Medulla oblongata (tissue), 1 donor: ENCODE measurements at regions not wholly inside any gene's neighbourhood (a gene's known extent, or its start where the extent isn't known, plus 50 kb on each side); places are given as distances from the start of the nearest gene placed in this dataset.
"Not testable (repeated sequence)": the region's sequence is repeated elsewhere in the genome, so short reads cannot be mapped to it uniquely, and the experiment has no call there.

ENCODE experiments used
- DNase-seq: peaks from one replicate; pipeline ENCODE4 v3.0.0-alpha.2; 2015; ENCODE audit errors: extremely low spot score

DNA sequence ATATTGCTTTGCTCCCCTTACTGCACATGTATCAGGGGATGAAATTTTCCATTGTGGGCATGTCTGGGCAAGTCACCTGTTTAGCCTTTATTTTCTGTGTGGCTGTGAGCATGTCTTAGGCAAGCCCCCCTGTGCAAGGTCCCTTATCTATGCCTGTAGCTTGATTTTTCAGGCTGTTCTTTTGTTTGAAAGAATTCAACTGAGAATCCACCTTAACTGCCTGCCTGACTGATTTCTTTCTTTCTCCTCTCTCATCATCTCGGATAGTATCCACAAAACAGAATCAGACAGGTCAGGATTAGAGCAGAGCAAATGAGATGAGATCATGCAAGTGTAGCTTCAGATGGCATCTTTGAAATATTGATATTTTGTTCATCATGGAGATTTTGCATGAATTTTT, 1147.5 kb upstream of the ACVR2A start:
- no peak for DNase-seq

DNA sequence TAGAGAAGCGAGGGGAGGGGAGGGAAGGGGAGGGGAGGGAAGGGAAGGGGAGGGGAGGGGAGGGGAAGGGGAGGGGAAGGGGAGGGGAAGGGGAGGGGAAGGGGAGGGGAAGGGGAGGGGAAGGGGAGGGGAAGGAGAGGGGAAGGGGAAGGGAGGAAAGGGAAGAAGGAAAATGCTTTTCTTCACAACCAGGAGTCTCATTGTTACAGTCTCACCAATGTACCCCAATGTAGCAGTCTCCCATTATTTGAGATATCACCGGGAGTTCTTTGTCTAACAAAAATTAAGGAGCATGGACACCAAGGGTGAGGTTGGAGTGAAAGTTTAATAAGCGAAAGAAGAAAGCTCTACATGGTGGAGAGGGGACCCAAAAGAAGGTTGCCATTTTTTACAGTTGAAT, 1148.0 kb upstream of the ACVR2A start:
- DNase-seq, result not testable (repeated sequence)

DNA sequence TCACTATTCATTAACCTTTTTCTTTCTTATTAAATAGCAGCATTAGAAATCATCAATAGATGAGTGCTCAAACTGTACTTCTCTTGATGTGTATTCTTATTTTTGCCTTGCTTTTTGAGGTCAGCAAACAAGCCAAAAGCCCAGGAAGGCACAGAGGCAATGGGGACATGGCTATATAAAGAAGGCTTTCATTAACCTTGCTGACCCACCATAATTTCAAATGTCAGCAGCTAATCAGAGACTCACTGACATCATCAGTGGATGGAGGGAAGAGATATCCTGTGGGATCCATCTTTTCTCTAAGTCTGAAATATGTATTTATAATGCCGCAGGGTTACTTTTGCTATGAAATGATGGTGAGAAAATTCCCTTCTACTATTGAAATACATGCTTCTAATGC, 1162.8 kb upstream of the ACVR2A start:
- DNase-seq, result no peak

DNA sequence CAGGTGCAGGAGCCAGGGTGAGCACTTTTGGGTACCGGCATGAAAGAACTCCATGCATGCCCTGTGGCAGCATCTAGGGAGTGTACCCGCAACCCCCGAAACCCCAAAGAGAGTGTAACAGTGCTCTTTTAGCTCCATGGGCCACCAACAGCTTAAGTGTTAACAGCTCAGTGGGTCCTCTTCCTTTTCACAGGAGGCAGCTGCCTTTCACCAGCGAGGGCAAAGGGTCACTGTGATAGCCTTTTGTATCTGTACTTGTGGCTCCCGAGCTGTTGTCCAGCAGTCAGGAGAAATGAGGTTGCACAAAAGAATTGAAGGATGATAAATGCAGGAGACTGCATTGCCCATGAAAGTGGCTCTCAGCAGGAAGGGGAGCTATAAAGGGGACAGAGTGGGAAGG, 1166.3 kb upstream of the ACVR2A start:
- DNase-seq, result no peak

DNA sequence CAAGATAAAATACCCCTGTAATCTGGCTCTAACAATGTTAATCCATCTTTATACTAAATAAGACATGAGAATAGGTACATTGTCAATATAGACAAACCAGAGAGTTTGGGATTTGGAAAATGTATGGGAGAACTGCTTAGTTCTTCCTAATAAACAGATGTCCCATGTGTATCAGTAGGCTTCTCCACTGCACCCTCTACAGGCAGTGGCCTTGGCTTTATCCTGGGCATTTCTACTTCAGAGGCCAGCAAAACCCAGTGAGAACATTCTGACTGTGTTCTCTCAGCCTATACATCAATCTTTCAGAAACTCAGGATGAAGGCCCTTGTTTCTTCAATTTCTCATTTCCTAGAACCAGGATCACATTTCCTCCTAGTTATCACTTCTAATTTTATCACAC, 1167.5 kb upstream of the ACVR2A start:
- no peak for DNase-seq

DNA sequence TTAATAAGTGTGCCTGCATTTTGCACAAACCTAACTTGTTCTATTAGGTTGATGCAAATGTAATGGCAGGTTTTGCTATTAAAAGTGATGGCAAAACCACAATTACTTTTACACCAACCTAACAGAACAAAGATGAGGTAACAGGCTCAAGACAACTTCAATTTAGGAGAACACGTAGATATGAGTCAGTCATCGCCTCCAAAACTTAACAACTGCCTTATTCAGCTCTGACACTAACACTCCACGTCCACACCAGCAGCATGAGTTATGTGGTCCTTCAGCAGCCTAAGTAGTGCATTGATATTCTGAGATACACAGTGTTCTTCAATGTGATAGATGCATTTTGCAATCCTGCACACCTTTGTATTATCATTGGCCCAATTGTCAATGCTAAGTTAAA, 1175.1 kb upstream of the ACVR2A start:
- no peak for DNase-seq

DNA sequence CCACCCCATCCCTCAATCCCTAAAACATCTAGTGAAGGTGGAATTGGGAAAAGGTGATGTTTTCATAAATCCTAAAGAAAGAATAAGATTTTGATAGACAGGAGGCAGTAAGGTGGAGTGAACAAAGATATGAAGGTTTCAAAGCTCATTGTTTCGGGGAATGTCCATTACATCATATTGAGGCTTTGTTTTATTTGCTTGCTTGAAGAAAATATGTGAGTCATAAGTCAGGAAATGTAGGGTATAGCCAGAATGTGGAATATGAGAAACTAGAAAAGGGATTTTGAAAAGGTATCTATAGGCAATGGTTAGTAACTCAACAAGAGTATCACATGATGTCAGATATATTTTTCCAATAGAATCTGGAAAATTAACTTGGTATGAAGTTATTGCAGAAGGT, 1178.5 kb upstream of the ACVR2A start:
- no peak for DNase-seq

DNA sequence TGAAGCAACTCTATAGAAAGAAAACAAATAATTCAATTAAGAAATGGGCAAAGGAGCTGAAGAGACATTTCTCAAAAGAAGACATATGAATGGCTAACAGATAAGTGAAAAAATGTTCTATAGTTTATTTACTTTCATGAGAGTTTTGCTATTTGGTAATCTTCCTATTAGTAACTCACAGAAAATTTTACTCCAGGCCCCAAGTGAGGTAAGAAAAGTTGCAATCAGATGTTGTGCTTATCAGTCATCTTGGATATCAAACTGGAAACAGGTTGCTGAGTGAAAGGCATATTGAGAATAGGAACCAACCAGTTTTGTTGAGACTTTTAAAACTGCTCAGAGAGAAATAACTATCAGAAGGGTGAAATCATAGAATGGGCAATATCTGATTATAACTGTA, 1179.0 kb upstream of the ACVR2A start:
- no peak for DNase-seq

DNA sequence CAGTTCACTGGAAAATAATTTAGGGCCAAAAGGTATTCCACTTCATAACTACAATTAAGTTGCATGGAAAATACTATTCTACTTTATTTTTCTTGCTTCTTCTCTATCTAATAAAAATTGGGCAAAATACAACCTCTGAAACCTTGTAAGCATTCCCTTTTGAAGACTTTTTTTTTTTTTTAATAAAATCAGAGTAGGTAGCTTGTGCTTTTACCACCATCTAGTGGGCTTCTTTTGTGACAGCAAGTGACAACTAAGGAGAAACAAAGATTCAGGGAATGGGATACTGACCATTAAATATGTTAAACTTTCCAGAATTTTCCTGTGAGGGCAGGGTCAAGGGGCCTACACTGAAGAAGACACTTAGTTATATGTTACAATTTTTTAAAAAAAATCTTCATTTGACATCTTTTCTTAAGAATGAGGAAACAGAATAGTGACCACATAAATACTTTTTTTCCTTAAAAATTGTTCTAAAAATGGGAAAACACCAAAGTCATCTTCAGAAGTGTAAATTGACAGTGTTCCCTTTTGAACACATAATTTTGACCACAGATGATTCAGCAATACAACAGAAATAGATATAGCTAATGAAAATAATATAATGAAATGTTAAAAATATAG, 1183.2 kb upstream of the ACVR2A start:
- peak; percentile 44 for DNase-seq

DNA sequence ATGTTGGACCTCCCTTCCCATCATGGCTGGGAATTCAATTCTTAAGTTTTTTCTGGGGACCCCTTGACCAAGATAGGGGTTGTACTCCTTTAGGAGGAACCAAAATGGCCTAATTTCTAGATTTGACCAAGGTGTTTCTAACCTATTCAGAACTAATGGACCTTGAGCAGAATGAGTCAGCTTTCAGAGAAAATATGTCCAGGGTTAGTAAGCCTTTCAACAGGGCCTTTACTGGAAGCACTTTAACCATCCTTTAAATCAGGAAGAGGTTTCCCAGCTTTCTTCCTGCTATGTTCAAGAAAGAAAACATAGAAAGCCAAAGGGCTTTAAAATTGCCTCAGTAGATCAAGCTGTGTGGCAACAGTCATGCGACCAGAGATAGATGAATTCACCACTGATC, 1184.9 kb upstream of the ACVR2A start:
- no peak for DNase-seq

DNA sequence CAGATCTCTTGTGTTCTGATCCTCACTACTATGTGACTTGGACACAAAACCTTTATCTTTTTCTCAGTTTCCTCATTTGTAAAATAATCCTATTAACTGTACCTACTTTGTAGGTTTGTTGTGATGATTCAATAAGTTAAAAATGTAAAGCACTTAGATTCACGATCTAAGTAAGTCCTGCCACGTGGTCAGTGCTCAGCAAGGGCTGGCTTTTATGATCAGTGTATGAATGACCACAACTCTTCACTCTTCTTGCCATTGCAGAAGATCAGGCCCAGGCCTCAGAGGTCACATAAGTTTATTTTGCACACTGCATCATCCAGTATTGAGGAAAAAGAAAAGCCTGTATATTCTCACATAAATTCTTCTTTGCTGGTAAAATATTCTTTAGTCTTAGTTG, 1192.5 kb upstream of the ACVR2A start:
- no peak for DNase-seq

DNA sequence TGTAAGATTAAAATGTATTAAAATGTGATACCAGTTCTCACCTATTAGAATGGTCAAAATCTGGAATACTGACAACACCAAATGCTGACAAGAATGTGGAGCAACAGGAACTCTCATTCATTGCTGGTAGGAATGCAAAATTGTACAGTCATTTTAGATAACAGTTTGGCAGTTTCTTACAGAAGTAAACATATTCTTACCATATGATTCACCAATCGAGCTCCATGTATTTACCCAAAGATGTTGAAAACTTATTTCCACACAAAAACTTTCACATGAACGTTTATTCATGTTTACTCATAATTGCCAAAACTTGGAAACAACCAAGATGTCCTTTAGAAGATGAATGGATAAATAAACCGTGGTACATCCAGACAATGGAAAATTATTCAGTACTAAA, 1193.5 kb upstream of the ACVR2A start:
- no peak for DNase-seq

DNA sequence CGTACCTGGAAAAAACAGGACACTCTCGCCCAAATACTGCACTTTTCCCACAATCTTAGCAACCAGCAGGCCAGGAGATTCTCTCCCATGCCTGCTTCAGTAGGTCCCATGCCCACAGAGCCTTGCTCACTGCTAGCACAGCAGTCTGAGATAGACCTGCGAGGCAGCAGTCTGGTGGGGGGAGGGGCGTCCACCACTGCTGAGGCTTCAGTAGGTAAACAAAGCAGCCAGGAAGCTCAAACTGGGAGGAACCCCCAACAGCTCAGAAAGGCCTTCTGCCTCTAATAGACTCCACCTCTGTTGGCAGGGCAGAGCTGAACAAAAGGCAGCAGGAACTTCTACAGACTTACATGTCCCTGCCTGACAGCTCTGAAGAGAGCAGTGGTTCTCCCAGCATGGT, 1202.8 kb upstream of the ACVR2A start:
- no peak for DNase-seq

DNA sequence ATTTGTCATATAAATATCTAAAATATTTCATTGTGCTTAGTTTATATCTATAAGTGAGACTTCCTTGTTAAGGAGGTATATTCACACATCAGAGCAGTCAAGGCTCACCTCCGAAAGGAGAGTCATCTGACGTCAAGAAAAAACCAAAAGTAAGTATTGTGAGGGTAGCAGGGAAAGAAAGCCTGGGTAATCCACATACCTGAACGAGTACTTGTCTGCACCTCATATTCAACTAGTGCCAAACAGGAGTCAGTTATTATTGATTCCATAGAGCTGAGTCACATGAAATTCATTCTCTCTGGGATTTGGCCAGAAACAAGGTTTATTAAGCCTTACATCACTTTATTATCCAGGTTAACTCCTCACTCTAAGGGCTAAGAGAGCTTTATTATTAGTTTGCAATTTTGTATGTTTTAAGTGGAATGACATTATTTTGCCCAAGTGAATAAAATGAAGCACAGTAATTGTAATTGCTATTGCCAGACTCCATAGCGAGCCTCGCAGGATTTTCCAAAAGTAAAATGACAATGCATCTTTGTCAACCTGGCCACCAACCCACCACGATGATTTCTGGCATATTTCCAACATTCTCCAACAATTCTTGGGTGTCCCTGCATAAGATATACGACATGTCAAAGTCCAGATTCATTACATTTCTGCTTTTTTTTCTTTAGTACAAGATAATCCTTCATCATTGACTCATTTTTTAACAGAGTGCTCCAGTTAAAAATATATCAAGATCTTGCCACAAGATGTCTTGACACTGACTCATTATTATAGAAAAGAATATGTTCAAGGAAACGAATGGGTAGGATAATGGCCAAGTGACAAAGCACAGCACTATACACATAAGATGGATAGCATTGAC, 1210.4 kb upstream of the ACVR2A start:
- no peak for DNase-seq

DNA sequence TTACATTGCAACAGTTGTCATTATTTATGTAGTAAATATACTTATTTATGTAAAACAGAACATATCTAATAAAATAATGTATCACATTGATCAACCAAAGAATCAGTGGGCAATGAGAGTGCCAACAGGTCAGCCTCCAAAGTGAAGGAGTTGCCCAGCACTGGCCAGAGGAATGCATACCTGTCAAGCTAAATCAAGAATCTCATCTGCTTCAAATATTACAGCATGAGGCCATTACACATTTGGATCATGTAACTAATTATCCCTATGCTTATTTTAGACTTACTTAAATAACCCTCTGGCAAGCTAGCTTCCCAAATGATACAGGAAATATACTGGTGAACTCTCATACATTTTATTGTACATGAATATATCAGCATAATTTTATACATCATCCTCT, 1211.7 kb upstream of the ACVR2A start:
- no peak for DNase-seq

DNA sequence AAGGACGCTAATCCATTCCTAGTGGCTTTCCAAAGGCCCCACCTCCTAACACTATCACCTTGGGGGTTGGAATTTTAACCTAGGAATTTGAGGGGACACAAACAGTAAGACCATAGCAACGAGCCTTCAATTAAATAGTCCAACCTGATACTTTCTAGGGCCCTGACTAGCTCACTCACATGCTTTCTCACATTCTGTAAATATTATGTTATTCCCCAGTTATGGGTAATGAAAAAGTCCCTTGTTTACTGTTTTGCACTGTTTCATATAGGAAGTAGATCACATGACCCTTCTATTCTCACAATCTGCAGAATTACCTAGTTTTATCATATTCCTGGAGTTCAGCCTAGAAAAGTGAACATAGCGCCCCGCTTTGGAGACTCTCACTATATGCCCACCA, 1212.1 kb upstream of the ACVR2A start:
- no peak for DNase-seq

DNA sequence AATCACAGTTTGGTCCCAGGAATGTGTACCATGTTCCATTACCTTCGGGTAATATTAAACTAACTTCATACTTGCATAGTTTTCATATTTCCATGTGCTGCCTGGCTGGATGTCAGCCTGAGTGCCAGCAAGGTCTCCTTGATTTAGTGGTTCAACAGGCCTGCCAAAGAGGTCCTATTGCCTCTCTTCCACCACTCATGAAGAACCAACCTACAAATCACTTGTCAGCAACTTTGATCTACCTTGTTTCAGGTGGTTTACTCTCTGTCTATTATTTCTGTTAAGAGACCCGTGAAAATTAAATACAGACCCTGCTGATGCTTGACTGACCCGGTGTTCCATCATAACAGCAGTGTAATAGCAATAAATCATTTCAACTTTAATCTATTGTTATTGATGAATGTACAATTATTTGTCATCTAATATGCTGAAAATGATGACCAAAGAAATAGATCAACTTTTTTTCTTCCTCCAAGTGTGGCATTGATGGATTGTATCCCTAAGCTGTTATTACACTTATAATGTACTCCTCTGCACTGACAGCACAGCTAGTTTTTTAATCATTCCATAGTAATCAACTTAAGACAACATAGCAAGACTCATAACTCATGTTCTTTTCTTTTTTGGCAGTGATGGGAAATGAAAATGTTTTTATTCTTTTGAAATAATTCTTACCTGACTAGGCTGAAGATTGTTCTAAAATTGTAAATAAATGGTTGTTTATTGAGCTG, 1220.2 kb upstream of the ACVR2A start:
- no peak for DNase-seq

DNA sequence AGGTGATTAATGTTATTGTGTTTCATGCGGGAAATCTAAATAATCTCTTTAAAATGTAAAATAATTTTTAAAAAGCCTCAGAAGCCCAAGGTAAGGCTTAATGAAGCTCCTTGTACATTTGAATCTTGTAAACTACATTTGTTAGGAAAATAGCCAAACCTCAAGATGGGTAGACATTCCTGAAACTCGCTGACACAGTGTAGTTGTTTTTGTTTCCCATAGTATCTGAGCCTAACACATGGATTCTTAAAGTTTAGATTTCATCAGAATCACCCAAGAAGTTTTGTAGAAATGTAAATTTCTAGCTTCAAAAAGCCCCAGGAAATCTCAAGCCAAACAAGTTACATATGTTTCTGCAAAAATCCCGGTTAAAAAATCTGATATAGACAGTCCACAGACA, 1221.1 kb upstream of the ACVR2A start:
- no peak for DNase-seq

DNA sequence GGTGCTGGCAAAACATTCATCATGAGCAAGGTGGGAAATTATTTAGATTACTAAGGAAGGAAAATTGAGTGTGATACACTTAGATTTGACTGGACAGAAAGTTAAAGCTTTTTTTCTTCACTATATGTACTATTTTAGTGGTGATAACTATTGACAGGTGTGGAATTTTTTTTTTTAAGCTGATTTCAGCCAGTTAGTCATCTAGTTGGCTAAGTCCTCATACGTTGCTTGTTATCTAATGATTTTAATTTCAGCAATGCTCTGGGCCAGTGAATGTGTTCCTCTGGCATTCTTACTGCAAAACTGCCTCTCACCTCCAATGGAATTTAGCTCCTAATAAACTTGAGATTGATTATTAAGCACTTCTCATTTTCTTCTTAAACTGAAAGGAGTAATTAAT, 1223.2 kb upstream of the ACVR2A start:
- no peak for DNase-seq

DNA sequence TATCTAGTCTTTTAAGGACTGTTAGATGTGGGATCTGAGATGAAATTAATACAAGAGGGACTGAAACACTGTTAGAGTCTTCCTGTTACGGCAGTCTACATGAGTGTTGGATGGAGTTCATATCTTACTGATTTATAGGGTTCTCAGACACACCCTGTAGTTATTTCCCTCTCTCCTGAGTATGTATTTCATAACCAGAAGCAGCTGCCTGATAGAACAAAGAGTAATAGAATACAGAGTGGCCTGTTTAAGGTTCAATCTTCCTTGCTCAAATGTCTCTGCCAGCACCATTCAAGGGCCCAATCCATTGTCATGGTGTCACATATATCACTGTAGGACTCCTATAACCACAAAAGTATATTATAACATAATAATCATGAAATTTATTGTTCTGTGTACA, 1229.1 kb upstream of the ACVR2A start:
- DNase-seq, result no peak

DNA sequence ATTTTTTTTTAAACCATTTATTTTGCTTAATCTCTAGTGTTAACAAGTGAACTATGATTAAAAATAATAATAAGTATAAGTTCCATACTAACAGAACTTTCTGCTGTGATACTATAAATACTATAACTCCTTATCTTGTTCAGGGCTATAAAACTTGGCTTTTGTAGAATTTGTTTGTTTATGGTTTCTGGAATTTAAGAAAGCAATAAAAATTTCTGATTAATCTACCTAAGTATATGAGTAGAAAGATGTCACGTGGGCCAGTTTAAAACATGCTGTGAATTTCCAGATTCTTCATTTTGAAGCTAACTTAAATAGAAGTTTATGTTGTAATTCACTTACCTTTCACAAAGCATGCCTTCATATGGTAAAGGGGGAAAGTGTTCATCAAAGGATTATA, 1236.3 kb upstream of the ACVR2A start:
- no peak for DNase-seq

DNA sequence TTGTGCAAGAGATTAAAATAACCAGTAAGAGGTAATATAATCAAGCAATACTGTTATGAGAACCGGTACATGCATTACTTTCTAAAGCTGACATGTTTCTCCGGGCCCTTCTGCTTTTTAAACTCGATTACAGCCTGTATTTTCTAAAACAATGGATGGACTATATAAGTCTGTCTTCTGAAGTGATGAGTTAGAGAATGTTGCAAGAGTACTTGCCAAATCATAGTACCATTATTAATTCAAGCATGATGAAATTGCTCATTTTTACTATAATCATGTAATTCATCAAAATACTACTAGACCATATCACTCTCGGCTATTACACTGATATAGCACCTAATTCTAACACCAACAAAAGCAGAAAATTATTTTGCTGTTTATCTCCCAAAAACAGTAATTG, 1240.3 kb upstream of the ACVR2A start:
- no peak for DNase-seq

DNA sequence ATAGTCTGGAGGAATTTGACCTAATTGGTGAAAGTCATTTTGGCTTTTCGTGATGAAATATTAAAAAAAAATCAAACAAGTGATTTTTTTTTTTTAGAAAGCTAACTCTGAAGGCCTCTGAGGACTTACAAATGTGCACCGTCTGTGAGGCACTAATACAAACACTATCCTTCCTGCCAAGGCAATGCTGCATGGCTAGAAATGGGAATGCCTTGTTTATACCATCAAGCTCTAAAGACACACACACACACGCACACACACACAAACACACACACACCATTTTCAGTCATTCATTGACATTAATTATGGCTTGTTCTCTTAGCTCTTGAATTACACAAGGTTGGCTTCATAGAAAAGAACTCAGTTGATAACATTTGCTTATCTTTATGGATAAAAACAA, 1242.0 kb upstream of the ACVR2A start:
- no peak for DNase-seq
